Endodermal cell (in vitro differentiated cells): ENCODE measurements at regions not wholly inside any gene's neighbourhood (a gene's known extent, or its start where the extent isn't known, plus 50 kb on each side); places are given as distances from the start of the nearest gene placed in this dataset.

Experiments
- DNase-seq: peaks from one replicate; pipeline ENCODE4 v3.0.0-alpha.2; 2017
- H3K27ac ChIP-seq: 2 replicates; pipeline ENCODE4 v1.5.1; 2013; ENCODE audit warnings: mild to moderate bottlenecking, low read depth, low read length, moderate library complexity
- H3K27me3 ChIP-seq: 2 replicates; pipeline ENCODE4 v1.6.1; 2013; ENCODE audit warnings: mild to moderate bottlenecking, low read length, moderate library complexity; ENCODE audit not compliant: insufficient read depth, control insufficient read depth, poor library complexity, severe bottlenecking
- H3K36me3 ChIP-seq: 2 replicates; pipeline ENCODE4 v1.7.0; 2013; ENCODE audit warnings: mild to moderate bottlenecking, low read length, moderate library complexity; ENCODE audit not compliant: control insufficient read depth, insufficient read depth
- H3K4me1 ChIP-seq: one replicate; pipeline ENCODE4 v1.7.0; 2013; ENCODE audit warnings: low read length; ENCODE audit not compliant: control insufficient read depth, insufficient read depth
- H3K4me3 ChIP-seq: 2 replicates; pipeline ENCODE4 v1.5.1; 2013; ENCODE audit warnings: mild to moderate bottlenecking, low read length, moderate library complexity
- H3K9ac ChIP-seq: 2 replicates; pipeline ENCODE4 v1.6.1; 2013; ENCODE audit warnings: mild to moderate bottlenecking, low read length, moderate library complexity; ENCODE audit not compliant: poor library complexity, severe bottlenecking; ENCODE audit errors: extremely low read depth
- H3K9me3 ChIP-seq: 2 replicates; pipeline ENCODE4 v1.6.1; 2013; ENCODE audit warnings: mild to moderate bottlenecking, low read length, moderate library complexity; ENCODE audit not compliant: control insufficient read depth
- H3K27ac Mint-ChIP-seq: 2 replicates; pipeline ENCODE4 v1.8.0; 2020; ENCODE audit warnings: mixed read lengths
- H3K27me3 Mint-ChIP-seq: 2 replicates; pipeline ENCODE4 v1.8.0; 2021; ENCODE audit warnings: mild to moderate bottlenecking, mixed read lengths; ENCODE audit not compliant: insufficient read depth
- H3K36me3 Mint-ChIP-seq: 2 replicates; pipeline ENCODE4 v1.8.0; 2020; ENCODE audit warnings: low read depth, mixed read lengths
- H3K4me1 Mint-ChIP-seq: 2 replicates; pipeline ENCODE4 v1.8.0; 2020; ENCODE audit warnings: mixed read lengths
- H3K4me3 Mint-ChIP-seq: 2 replicates; pipeline ENCODE4 v1.8.0; 2020; ENCODE audit warnings: mild to moderate bottlenecking, moderate library complexity, mixed read lengths
- H3K9me3 Mint-ChIP-seq: 2 replicates; pipeline ENCODE4 v1.8.0; 2020; ENCODE audit warnings: mild to moderate bottlenecking, mixed read lengths
- CTCF ChIP-seq: fragments of 200-600 bp; sonication (generic); conservative IDR thresholded peaks from 2 replicates; pipeline ENCODE4 v1.5.0; 2021; ENCODE audit warnings: antibody characterized with exemption, mild to moderate bottlenecking
- WGBS, 2 experiments: methylation state at CpG; one replicate each; pipeline versions ENCODE4 v1.1.5 to v1.1.7; 2013; ENCODE audit warnings: missing lambda C conversion rate in 2 of 2, mixed read lengths in 1 of 2; ENCODE audit not compliant: insufficient coverage in 1 of 2, insufficient read length in 1 of 2; 5-methylcytosine and 5-hydroxymethylcytosine counted together

GRCh38 chr11:87961606-87962005 lies 213.6 kb downstream of the RAB38 start:
- no peaks in the 10 kb centered on the region for H3K27me3 Mint-ChIP-seq

GRCh38 chr11:87957961-87958360 lies 217.3 kb downstream of the RAB38 start:
- Histone ChIP-seq H3K4me1 (no peaks in the 10 kb centered on the region), H3K4me3 (no peak overlapping the region), H3K36me3 (peaks cover 20% of the 10 kb centered on the region), H3K27me3 (no peaks in the 10 kb centered on the region), H3K9ac (no peak overlapping the region), H3K9me3 (no peaks in the 10 kb centered on the region), H3K27ac (no peak overlapping the region)
- Mint-ChIP-seq H3K4me3 (no peak overlapping the region), H3K27ac (no peak overlapping the region), H3K9me3 (no peaks in the 10 kb centered on the region), H3K27me3 (no peaks in the 10 kb centered on the region), H3K36me3 (peaks cover 20% of the 10 kb centered on the region), H3K4me1 (peaks cover 3% of the 10 kb centered on the region)
- DNase-seq: no peak
- no peak for TF ChIP-seq CTCF
- 94 to 100% methylated on average over 2 to 4 of the region's 4 CpGs for WGBS, 2 experiments

More at GRCh38 chr11:87961606-87962005, 213.6 kb downstream of the RAB38 start:
- Histone ChIP-seq H3K9ac (no peak overlapping the region), H3K9me3 (no peaks in the 10 kb centered on the region), H3K4me3 (no peak overlapping the region), H3K36me3 (no peaks in the 10 kb centered on the region), H3K4me1 (no peaks in the 10 kb centered on the region), H3K27ac (no peak overlapping the region), H3K27me3 (no peaks in the 10 kb centered on the region)
- H3K9me3 Mint-ChIP-seq: no peaks in the 10 kb centered on the region
- H3K4me1 Mint-ChIP-seq: peaks cover 3% of the 10 kb centered on the region
- no peak overlapping the region for H3K27ac Mint-ChIP-seq
- no peak for TF ChIP-seq CTCF
- DNase-seq: no peak
- 82 to 100% methylated on average over 1 of the region's 1 CpG for WGBS, 2 experiments
- no peak overlapping the region for H3K4me3 Mint-ChIP-seq
- H3K36me3 Mint-ChIP-seq: peaks cover 7% of the 10 kb centered on the region

GRCh38 chr11:87954476-87954875 lies 220.8 kb downstream of the RAB38 start:
- no peak overlapping the region for H3K4me3 ChIP-seq
- Mint-ChIP-seq H3K27me3 (no peaks in the 10 kb centered on the region), H3K4me1 (no peaks in the 10 kb centered on the region), H3K9me3 (peaks cover 31% of the 10 kb centered on the region), H3K27ac (no peak overlapping the region), H3K4me3 (no peak overlapping the region), H3K36me3 (peaks cover 48% of the 10 kb centered on the region)
- peaks cover 9% of the 10 kb centered on the region for H3K9me3 ChIP-seq
- no peak overlapping the region for H3K9ac ChIP-seq
- WGBS, 2 experiments: 99 to 100% methylated on average over 1 to 4 of the region's 4 CpGs
- no peaks in the 10 kb centered on the region for H3K4me1 ChIP-seq
- TF ChIP-seq CTCF: no peak
- no peak overlapping the region for H3K27ac ChIP-seq
- peaks cover 30% of the 10 kb centered on the region for H3K36me3 ChIP-seq
- no peak for DNase-seq
- H3K27me3 ChIP-seq: no peaks in the 10 kb centered on the region
